ENCODE measurements at regions not wholly inside any gene's neighbourhood (a gene's known extent, or its start where the extent isn't known, plus 50 kb on each side); places are given as distances from the start of the nearest gene placed in this dataset.

GRCh38 chr13:80862456-80862855, 521.5 kb upstream of the SPRY2 start:
- no peak for TF ChIP-seq CTCF (IDR thresholded peaks at IDR 0.05; ENCODE audit: poor library complexity, severe bottlenecking)
- TF ChIP-seq POLR2AphosphoS5 (IDR thresholded peaks at IDR 0.05): no peak
- TF ChIP-seq EP300 (conservative IDR thresholded peaks at IDR 0.05; ENCODE audit: poor library complexity, severe bottlenecking): no peak
- no peak for TF ChIP-seq EZH2 (IDR thresholded peaks at IDR 0.05; ENCODE audit: borderline replicate concordance, insufficient read depth, low read length, poor library complexity, severe bottlenecking)
- TF ChIP-seq REST (IDR thresholded peaks at IDR 0.05; ENCODE audit: borderline replicate concordance): no peak
